Heart left ventricle (tissue), 16 donors: ENCODE measurements at regions not wholly inside any gene's neighbourhood (a gene's known extent, or its start where the extent isn't known, plus 50 kb on each side); places are given as distances from the start of the nearest gene placed in this dataset.

Experiments
- ATAC-seq, 4 donors: fragments of 200-7000 bp; cut with Tn5 transposase; one replicate each; pipeline ENCODE4 v1.9.1; 2020 to 2022; ENCODE audit warnings: moderate library complexity in 4 of 4, mild to moderate bottlenecking in 3 of 4, moderate number of reproducible peaks in 1 of 4
- DNase-seq, 5 donors: peaks; one replicate each; pipeline ENCODE4 v3.0.0-alpha.2; 2020
- H3K27ac ChIP-seq, 12 donors: fragments of 200-600 bp; sonication (generic) in 4 of 12; one replicate each; pipeline versions ENCODE4 v1.5.0 to v1.8.0; 2016 to 2022; ENCODE audit warnings: mild to moderate bottlenecking in 2 of 12
- H3K27me3 ChIP-seq, 9 donors: fragments of 200-600 bp; sonication (generic) in 2 of 9; one replicate each; pipeline versions ENCODE4 v1.5.1 to v1.8.0; 2016 to 2022; ENCODE audit warnings: mild to moderate bottlenecking in 3 of 9
- H3K36me3 ChIP-seq, 9 donors: fragments of 200-600 bp; sonication (generic) in 2 of 9; one replicate each; pipeline versions ENCODE4 v1.5.0 to v1.8.0; 2018 to 2022; ENCODE audit warnings: mild to moderate bottlenecking in 2 of 9
- H3K4me1 ChIP-seq, 12 donors: fragments of 200-600 bp; sonication (generic) in 4 of 12; one replicate each; pipeline versions ENCODE4 v1.5.0 to v1.8.0; 2016 to 2022; ENCODE audit warnings: mild to moderate bottlenecking in 3 of 12
- H3K4me3 ChIP-seq, 12 donors: fragments of 200-600 bp; sonication (generic) in 4 of 12; one replicate each; pipeline versions ENCODE4 v1.5.0 to v1.8.0; 2017 to 2022; ENCODE audit warnings: mild to moderate bottlenecking in 9 of 12, moderate library complexity in 4 of 12
- H3K9me3 ChIP-seq, 12 donors: fragments of 200-600 bp; sonication (generic) in 4 of 12; one replicate each; pipeline versions ENCODE4 v1.5.0 to v1.8.0; 2016 to 2022; ENCODE audit warnings: mild to moderate bottlenecking in 1 of 12
- POLR2A ChIP-seq, 2 donors: fragments of 450-650 bp; IDR thresholded peaks; one replicate each; pipeline ENCODE4 v1.6.1; 2017; ENCODE audit warnings: antibody characterized with exemption in 2 of 2, mild to moderate bottlenecking in 2 of 2, moderate library complexity in 2 of 2
- WGBS, 4 donors: extraction: QIAGEN DNeasy Blood & Tissue Kit in 2 of 4; methylation state at CpG; one replicate each; pipeline versions ENCODE4 v1.1.5 to v1.1.7; 2013 to 2018; 5-methylcytosine and 5-hydroxymethylcytosine counted together
- intact Hi-C, 10 donors: fragments of 100-400 bp; cut with DNase I; formaldehyde crosslinking; loops; one replicate each; pipeline versions ENCODE4 v1.11.1 to v1.14.2; 2022
- TF ChIP-seq, protein P1 (sequence below), 12 donors: fragments of 200-600 bp; sonication (generic) in 4 of 12; IDR thresholded peaks; one replicate each; pipeline versions ENCODE4 v1.5.0 to v1.8.0; 2018 to 2022; ENCODE audit warnings: antibody characterized with exemption in 12 of 12, mild to moderate bottlenecking in 5 of 12
- donor health status: ischemic (EF 13 %, LVEDD 7.1; RV severe dilation, severe dysfunction).
- donor health status: healthy with polysubstance abuse.
- donor health status: DM: no; HTN: yes; CAD: no.
- donor health status: DM: no; HTN: no; CAD: no.
- donor health status: ischemic (EF 25% LVEDD 6.9; RV normal size, moderate dysfunction).
- donor health status: ischemic (EF 25% LVEDD 5.7; RV mildly dilated, moderate dysfunction).
- donor health status: healthy.
- donor health status: DM: yes; HTN: yes; CAD: no.
- donor health status: ischemic (EF 35%, LVEDD 5.7; RV mildly dilated, moderate dysfunction).
- donor health status: nonischemic (EF 11% LVEDD 7.7; RV severe dilation, severe dysfunction).
- donor health status: DM: yes; HTN: yes; CAD: no.
- donor health status: PGD.
- donor health status: ischemic (EF 29% LVEDD 5.4; RV normal size, mild dysfunction).
- donor health status: nonischemic (EF 23%, LVEDD 6.1; RV moderate dilation, normal function).

DNA sequence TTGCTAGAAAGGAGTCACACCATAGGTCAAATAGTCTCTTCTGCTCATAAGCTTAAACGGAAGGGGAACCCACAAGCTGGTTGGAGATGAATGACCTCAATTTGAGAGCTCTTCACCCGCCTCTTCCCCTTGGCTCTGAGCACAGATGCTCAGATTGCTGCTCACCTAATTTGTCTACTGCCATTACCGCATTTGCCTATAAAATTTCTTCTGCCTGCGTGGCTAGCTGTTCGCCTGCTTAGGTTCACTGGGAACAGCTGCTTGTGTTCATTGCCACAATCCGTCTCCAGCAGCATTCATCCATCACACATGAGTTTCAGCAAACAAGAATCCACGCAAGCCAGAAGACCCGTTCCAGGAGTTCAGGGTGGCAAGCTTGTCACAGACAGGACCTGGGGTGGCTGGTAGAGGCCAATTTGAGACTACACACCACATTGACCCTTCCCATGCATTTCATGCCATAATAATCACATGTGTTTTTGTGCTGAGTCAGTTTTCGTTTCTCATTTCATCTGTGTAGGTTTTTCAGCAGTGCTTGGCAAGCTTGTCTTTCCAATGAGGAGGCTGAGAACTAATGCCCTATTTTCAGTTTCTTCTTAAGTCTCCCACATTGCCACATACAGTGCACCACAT, 50.2 kb upstream of the DNAH5 start:
- Histone ChIP-seq H3K4me3 (no peak overlapping the region), H3K36me3 (no peaks in the 10 kb centered on the region), H3K27me3 (peaks cover 0 to 4% (median 0%) of the 10 kb centered on the region in 9 donors), H3K27ac (no peak overlapping the region), H3K4me1 (no peaks in the 10 kb centered on the region), H3K9me3 (peaks cover 0 to 13% (median 8%) of the 10 kb centered on the region in 12 donors)
- no peak for TF ChIP-seq POLR2A (IDR thresholded peaks at IDR 0.05)
- TF ChIP-seq, protein P1, sequence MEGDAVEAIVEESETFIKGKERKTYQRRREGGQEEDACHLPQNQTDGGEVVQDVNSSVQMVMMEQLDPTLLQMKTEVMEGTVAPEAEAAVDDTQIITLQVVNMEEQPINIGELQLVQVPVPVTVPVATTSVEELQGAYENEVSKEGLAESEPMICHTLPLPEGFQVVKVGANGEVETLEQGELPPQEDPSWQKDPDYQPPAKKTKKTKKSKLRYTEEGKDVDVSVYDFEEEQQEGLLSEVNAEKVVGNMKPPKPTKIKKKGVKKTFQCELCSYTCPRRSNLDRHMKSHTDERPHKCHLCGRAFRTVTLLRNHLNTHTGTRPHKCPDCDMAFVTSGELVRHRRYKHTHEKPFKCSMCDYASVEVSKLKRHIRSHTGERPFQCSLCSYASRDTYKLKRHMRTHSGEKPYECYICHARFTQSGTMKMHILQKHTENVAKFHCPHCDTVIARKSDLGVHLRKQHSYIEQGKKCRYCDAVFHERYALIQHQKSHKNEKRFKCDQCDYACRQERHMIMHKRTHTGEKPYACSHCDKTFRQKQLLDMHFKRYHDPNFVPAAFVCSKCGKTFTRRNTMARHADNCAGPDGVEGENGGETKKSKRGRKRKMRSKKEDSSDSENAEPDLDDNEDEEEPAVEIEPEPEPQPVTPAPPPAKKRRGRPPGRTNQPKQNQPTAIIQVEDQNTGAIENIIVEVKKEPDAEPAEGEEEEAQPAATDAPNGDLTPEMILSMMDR (IDR thresholded peaks at IDR 0.05), result no peak
- intact Hi-C loops, result loop anchor here in 6 of 10 donors (5.0 to 10.0 kb wide), 6 partner anchors 110 to 650 kb away; no protein-coding TSS in a partner anchor
- 60 to 79% (median 75%) methylated on average over 9 of the region's 9 CpGs for WGBS, 4 donors
- ATAC-seq (no peak), DNase-seq (no peak)
